NOMO-1 treated with dmso at 0.1 percent for 144 hours (cell line): ENCODE measurements at regions not wholly inside any gene's neighbourhood (a gene's known extent, or its start where the extent isn't known, plus 50 kb on each side); places are given as distances from the start of the nearest gene placed in this dataset.

ENCODE experiments used
- DNase-seq: peaks from one replicate; lab custom pipeline; 2025; ENCODE audit not compliant: unreplicated experiment; lab: John Stamatoyannopoulos, UW

GRCh38 chr18:65017372-65017760, 733.4 kb upstream of the CDH7 start:
- no peak for DNase-seq

- no peak for DNase-seq
Observed at GRCh38 chr18:65016631-65017371, 734.0 kb upstream of the CDH7 start.

- DNase-seq = no peak
Observed at GRCh38 chr18:64994370-64994769, 756.4 kb upstream of the CDH7 start.

- DNase-seq = no peak
Observed at GRCh38 chr18:64993695-64994094, 757.1 kb upstream of the CDH7 start.

- no peak for DNase-seq
Observed at GRCh38 chr18:64992654-64993053, 758.2 kb upstream of the CDH7 start.

GRCh38 chr18:64991102-64991501, 759.7 kb upstream of the CDH7 start:
- DNase-seq = no peak

GRCh38 chr18:64986906-64987495, 763.8 kb upstream of the CDH7 start:
- DNase-seq = no peak

- DNase-seq = no peak
Observed at GRCh38 chr18:64983497-64984238, 767.1 kb upstream of the CDH7 start.

- no peak for DNase-seq
Observed at GRCh38 chr18:64982414-64983055, 768.3 kb upstream of the CDH7 start.

GRCh38 chr18:64981915-64982314, 768.9 kb upstream of the CDH7 start:
- DNase-seq = no peak

GRCh38 chr18:64979791-64980190, 771.0 kb upstream of the CDH7 start:
- no peak for DNase-seq

- DNase-seq = no peak
Observed at GRCh38 chr18:64974391-64975125, 776.3 kb upstream of the CDH7 start.

GRCh38 chr18:64972545-64972944, 778.3 kb upstream of the CDH7 start:
- no peak for DNase-seq

GRCh38 chr18:64966667-64967066, 784.1 kb upstream of the CDH7 start:
- no peak for DNase-seq

GRCh38 chr18:64956465-64956864, 794.3 kb upstream of the CDH7 start:
- no peak for DNase-seq

GRCh38 chr18:64949885-64950284, 800.9 kb upstream of the CDH7 start:
- no peak for DNase-seq

- DNase-seq = no peak
Observed at GRCh38 chr18:64936671-64937070, 787.8 kb upstream of the LINC00305 start.

GRCh38 chr18:64929036-64929435, 780.1 kb upstream of the LINC00305 start:
- no peak for DNase-seq

GRCh38 chr18:64919971-64920570, 771.2 kb upstream of the LINC00305 start:
- DNase-seq = no peak

- no peak for DNase-seq
Observed at GRCh38 chr18:64918851-64919250, 770.0 kb upstream of the LINC00305 start.

- no peak for DNase-seq
Observed at GRCh38 chr18:64893349-64893748, 744.5 kb upstream of the LINC00305 start.
